GM12865 (cell line): ENCODE measurements at regions not wholly inside any gene's neighbourhood (a gene's known extent, or its start where the extent isn't known, plus 50 kb on each side); places are given as distances from the start of the nearest gene placed in this dataset.
A peak's percentile ranks its signal among the peaks of the same experiment; 100 is the strongest.

Experiments
- DNase-seq: peaks from one replicate; pipeline ENCODE4 v3.0.0; 2010; ENCODE audit warnings: low read depth
- H3K4me3 ChIP-seq: 2 replicates; pipeline ENCODE4 v1.5.1; 2011; ENCODE audit warnings: mild to moderate bottlenecking, low read depth, low read length, control low read depth
- TF ChIP-seq, protein P1 (sequence below): IDR thresholded peaks from 2 replicates; pipeline ENCODE4 v1.5.1; 2011; ENCODE audit warnings: low read length, control low read depth, low read depth, inconsistent platforms; ENCODE audit not compliant: insufficient read depth; ENCODE audit errors: missing control alignments

- TF ChIP-seq, protein P1, sequence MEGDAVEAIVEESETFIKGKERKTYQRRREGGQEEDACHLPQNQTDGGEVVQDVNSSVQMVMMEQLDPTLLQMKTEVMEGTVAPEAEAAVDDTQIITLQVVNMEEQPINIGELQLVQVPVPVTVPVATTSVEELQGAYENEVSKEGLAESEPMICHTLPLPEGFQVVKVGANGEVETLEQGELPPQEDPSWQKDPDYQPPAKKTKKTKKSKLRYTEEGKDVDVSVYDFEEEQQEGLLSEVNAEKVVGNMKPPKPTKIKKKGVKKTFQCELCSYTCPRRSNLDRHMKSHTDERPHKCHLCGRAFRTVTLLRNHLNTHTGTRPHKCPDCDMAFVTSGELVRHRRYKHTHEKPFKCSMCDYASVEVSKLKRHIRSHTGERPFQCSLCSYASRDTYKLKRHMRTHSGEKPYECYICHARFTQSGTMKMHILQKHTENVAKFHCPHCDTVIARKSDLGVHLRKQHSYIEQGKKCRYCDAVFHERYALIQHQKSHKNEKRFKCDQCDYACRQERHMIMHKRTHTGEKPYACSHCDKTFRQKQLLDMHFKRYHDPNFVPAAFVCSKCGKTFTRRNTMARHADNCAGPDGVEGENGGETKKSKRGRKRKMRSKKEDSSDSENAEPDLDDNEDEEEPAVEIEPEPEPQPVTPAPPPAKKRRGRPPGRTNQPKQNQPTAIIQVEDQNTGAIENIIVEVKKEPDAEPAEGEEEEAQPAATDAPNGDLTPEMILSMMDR, result no peak
- H3K4me3 ChIP-seq, result no peak overlapping the region; the same call in 1 of the 2 replicates
Measured at GRCh38 chr12:18165889-18166288, 75.9 kb upstream of the RERGL start.

DNA sequence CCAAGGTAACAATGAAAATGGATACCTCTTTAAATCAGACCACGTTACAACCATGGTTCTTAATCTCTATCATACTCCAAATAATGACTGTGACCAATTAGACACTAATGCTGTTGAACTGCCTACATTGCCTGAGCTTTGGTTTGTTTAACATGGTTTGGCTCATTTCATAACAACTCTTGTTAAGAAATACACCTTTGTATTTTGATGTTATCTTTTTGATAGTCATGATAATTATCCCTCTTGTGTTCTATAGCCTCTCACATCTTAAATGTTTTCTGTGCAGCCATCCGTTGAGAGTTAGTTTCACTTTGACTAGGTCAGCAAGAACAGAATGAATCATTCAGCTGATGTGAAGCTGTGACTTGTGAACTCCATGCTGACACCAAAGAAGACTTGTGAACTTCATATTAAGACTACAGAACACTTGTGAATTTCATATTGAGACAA is 75.5 kb upstream of the RERGL start:
- TF ChIP-seq, protein P1, result no peak
- H3K4me3 ChIP-seq, result no peak overlapping the region
- peak; percentile 92 for DNase-seq

More at GRCh38 chr12:18165889-18166288, 75.9 kb upstream of the RERGL start:
- DNase-seq, result no peak

DNA sequence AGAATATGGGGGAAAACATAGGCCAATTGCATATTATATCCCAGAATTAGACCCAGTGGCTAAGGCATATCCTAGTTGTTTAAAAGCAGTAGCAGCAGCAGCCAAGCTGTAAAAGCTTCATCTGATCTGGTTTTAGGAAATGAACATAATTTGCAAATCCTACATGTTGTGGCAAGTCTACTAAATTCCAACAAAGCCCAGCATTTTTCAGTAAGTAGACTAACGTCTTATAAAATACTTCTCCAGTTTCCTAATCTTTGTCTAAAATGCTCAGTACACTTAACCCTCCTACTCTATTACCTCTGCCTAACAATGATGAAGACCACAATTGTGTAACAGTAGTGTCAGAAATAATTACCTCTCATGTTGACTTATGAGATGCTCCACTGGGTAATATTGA is 70.9 kb upstream of the RERGL start:
- DNase-seq, result no peak
- H3K4me3 ChIP-seq, result no peak overlapping the region
- TF ChIP-seq, protein P1, result no peak

- DNase-seq, result peak; percentile 48
- H3K4me3 ChIP-seq, result no peak overlapping the region
- TF ChIP-seq, protein P1, result peak; percentile 68
Measured at GRCh38 chr12:18158774-18159557, 69.0 kb upstream of the RERGL start.

GRCh38 chr12:18153826-18154225 is 63.8 kb upstream of the RERGL start:
- H3K4me3 ChIP-seq, result no peak overlapping the region
- no peak for DNase-seq
- TF ChIP-seq, protein P1, result no peak

DNA sequence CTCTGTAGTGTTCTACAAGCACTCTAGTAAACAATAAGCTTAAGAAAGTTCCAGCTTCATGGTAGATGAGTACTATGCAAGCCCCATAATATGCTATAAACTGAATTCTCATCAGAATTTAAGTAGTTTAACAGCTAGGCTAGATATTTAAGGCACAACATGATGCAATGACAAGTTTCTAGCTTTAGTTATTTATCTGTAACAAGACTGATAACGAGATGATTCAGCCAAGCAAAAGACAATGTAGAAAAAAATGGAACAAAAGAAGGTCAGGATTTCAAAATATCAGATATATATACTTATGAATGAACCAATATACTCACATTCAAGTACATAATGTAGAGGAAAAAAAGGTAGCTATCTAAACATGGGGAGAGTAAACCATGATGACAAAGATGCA is 61.0 kb upstream of the RERGL start:
- no peak for DNase-seq
- TF ChIP-seq, protein P1, result no peak
- H3K4me3 ChIP-seq, result no peak overlapping the region

DNA sequence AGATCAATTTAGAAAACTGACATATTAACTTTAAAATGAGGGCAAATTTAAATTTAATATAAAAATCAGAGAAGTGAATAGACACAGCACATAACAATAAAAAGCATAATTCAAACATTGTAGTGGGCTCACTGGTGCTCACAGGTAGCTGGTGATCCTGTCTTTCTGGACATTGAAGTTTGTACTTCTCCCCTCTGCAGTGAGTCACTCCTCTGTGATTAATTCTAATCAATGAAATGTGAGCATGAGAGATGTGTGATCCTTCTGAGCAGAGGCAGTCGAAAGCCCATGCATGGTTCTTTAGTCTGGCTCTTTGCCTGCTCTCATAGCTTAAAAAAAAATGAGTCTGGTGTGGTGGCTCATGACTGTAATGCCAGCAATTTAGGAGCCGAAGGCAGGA is 59.0 kb upstream of the RERGL start:
- H3K4me3 ChIP-seq, result no peak overlapping the region
- TF ChIP-seq, protein P1, result no peak
- DNase-seq, result no peak
